ENCODE measurements at regions not wholly inside any gene's neighbourhood (a gene's known extent, or its start where the extent isn't known, plus 50 kb on each side); places are given as distances from the start of the nearest gene placed in this dataset.

GRCh38 chr18:38993342-38993741 lies 1427.7 kb upstream of the CELF4 start:
- Histone ChIP-seq H3K9me2 (replicated peaks; ENCODE audit: control insufficient read depth, low read length) (no peaks in the 10 kb centered on the region), H3K9me3 (ENCODE audit: control insufficient read depth, insufficient read depth, low read length) (no peaks in the 10 kb centered on the region), H3K4me3 (ENCODE audit: low read length) (no peak overlapping the region), H3K27me3 (ENCODE audit: control insufficient read depth, low read length) (no peaks in the 10 kb centered on the region), H3K4me2 (ENCODE audit: low read length) (no peak overlapping the region), H3K4me1 (ENCODE audit: control insufficient read depth, low read length) (no peaks in the 10 kb centered on the region), H3K27ac (ENCODE audit: low read depth, low read length) (no peak overlapping the region), H3K36me3 (ENCODE audit: control insufficient read depth, low read length) (no peaks in the 10 kb centered on the region), H3F3A (ENCODE audit: control insufficient read depth, insufficient read depth) (no peaks in the 10 kb centered on the region), H4K20me1 (ENCODE audit: control insufficient read depth, insufficient read depth, low read depth, low read length) (no peaks in the 10 kb centered on the region), H3K79me2 (ENCODE audit: control insufficient read depth, low read length) (no peaks in the 10 kb centered on the region)
- TF ChIP-seq CTCF (IDR thresholded peaks at IDR 0.05; ENCODE audit: low read depth, low read length, poor library complexity, severe bottlenecking) (no peak), EZH2phosphoT487 (IDR thresholded peaks at IDR 0.05; ENCODE audit: borderline replicate concordance, low read length) (no peak)

DNA sequence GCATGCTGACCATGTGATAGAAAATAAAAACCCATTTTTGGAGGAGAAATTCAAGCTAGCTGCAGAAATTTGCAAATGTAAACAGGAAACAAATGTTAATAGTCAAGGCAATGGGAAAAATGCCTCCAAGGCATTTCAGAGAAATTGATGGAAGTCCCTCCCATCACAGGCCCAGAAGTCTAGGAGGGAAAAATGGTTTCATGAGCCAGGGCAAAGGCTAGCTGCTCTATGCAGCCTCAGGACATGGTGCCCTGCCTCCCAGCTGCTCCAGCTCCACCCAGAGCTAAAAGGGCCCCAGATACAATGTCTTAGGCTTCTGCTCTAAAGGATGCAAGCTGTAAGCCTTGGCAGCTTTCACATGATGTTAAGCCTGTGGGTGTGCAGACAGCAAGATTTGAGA lies 1419.4 kb upstream of the CELF4 start:
- H3K79me2 ChIP-seq (ENCODE audit: control insufficient read depth, low read length): no peaks in the 10 kb centered on the region
- no peak overlapping the region for H3K27ac ChIP-seq (ENCODE audit: low read depth, low read length)
- no peaks in the 10 kb centered on the region for H4K20me1 ChIP-seq (ENCODE audit: control insufficient read depth, insufficient read depth, low read depth, low read length)
- H3K27me3 ChIP-seq (ENCODE audit: control insufficient read depth, low read length): no peaks in the 10 kb centered on the region
- H3F3A ChIP-seq (ENCODE audit: control insufficient read depth, insufficient read depth): no peaks in the 10 kb centered on the region
- H3K36me3 ChIP-seq (ENCODE audit: control insufficient read depth, low read length): no peaks in the 10 kb centered on the region
- no peak overlapping the region for H3K4me2 ChIP-seq (ENCODE audit: low read length)
- no peak for TF ChIP-seq CTCF (IDR thresholded peaks at IDR 0.05; ENCODE audit: low read depth, low read length, poor library complexity, severe bottlenecking)
- no peak for TF ChIP-seq EZH2phosphoT487 (IDR thresholded peaks at IDR 0.05; ENCODE audit: borderline replicate concordance, low read length)
- no peaks in the 10 kb centered on the region for H3K4me1 ChIP-seq (ENCODE audit: control insufficient read depth, low read length)
- no peak overlapping the region for H3K4me3 ChIP-seq (ENCODE audit: low read length)
- no peaks in the 10 kb centered on the region for H3K9me3 ChIP-seq (ENCODE audit: control insufficient read depth, insufficient read depth, low read length)
- H3K9me2 ChIP-seq (replicated peaks; ENCODE audit: control insufficient read depth, low read length): no peaks in the 10 kb centered on the region

DNA sequence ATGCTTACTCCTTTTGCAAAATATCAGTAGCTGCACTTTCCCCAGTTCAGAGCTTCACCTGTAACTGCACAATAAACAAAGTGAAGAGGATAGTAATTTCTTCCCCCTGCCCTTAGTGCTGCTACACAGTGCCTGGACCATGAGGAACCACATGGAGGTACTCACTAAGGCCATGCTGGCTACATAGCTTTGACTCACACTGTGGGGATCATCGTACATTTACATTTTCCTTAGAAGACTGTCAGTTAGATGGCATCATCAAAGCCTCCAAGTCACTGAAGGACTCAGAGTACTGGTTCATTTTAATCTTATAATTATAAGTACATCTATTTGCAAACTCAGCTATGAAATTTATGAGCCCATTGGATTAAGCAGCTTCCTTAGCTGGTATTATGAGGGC lies 1416.5 kb upstream of the CELF4 start:
- H3K4me3 ChIP-seq (ENCODE audit: low read length): no peak overlapping the region
- H3K36me3 ChIP-seq (ENCODE audit: control insufficient read depth, low read length): no peaks in the 10 kb centered on the region
- H3K9me3 ChIP-seq (ENCODE audit: control insufficient read depth, insufficient read depth, low read length): no peaks in the 10 kb centered on the region
- no peaks in the 10 kb centered on the region for H3K79me2 ChIP-seq (ENCODE audit: control insufficient read depth, low read length)
- H3F3A ChIP-seq (ENCODE audit: control insufficient read depth, insufficient read depth): no peaks in the 10 kb centered on the region
- no peak for TF ChIP-seq CTCF (IDR thresholded peaks at IDR 0.05; ENCODE audit: low read depth, low read length, poor library complexity, severe bottlenecking)
- no peak for TF ChIP-seq EZH2phosphoT487 (IDR thresholded peaks at IDR 0.05; ENCODE audit: borderline replicate concordance, low read length)
- no peak overlapping the region for H3K4me2 ChIP-seq (ENCODE audit: low read length)
- no peak overlapping the region for H3K27ac ChIP-seq (ENCODE audit: low read depth, low read length)
- H4K20me1 ChIP-seq (ENCODE audit: control insufficient read depth, insufficient read depth, low read depth, low read length): no peaks in the 10 kb centered on the region
- H3K9me2 ChIP-seq (replicated peaks; ENCODE audit: control insufficient read depth, low read length): no peaks in the 10 kb centered on the region
- H3K4me1 ChIP-seq (ENCODE audit: control insufficient read depth, low read length): no peaks in the 10 kb centered on the region
- H3K27me3 ChIP-seq (ENCODE audit: control insufficient read depth, low read length): no peaks in the 10 kb centered on the region

DNA sequence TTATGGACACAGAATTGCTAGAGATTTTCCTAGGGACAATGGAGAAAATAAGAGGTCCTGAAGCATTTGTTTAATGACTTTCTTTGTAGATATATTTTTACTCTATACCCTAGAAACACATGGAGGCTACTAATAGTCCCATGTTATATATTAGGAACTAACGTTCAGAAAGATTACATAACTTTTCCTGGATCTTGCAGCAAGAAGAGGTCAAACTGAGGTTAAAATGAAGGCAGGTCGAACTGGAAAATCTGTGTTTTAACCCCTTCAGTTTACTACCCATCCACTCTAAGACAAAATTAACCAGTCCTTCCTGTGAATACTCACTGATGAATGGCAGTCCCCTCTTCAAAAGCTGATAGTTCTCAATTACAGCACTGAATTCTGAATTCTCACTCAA lies 1415.8 kb upstream of the CELF4 start:
- no peak overlapping the region for H3K27ac ChIP-seq (ENCODE audit: low read depth, low read length)
- H3K9me2 ChIP-seq (replicated peaks; ENCODE audit: control insufficient read depth, low read length): no peaks in the 10 kb centered on the region
- no peaks in the 10 kb centered on the region for H3F3A ChIP-seq (ENCODE audit: control insufficient read depth, insufficient read depth)
- no peaks in the 10 kb centered on the region for H4K20me1 ChIP-seq (ENCODE audit: control insufficient read depth, insufficient read depth, low read depth, low read length)
- no peaks in the 10 kb centered on the region for H3K27me3 ChIP-seq (ENCODE audit: control insufficient read depth, low read length)
- no peaks in the 10 kb centered on the region for H3K9me3 ChIP-seq (ENCODE audit: control insufficient read depth, insufficient read depth, low read length)
- H3K36me3 ChIP-seq (ENCODE audit: control insufficient read depth, low read length): no peaks in the 10 kb centered on the region
- H3K4me2 ChIP-seq (ENCODE audit: low read length): no peak overlapping the region
- no peak for TF ChIP-seq EZH2phosphoT487 (IDR thresholded peaks at IDR 0.05; ENCODE audit: borderline replicate concordance, low read length)
- TF ChIP-seq CTCF (IDR thresholded peaks at IDR 0.05; ENCODE audit: low read depth, low read length, poor library complexity, severe bottlenecking): no peak
- H3K4me1 ChIP-seq (ENCODE audit: control insufficient read depth, low read length): no peaks in the 10 kb centered on the region
- no peaks in the 10 kb centered on the region for H3K79me2 ChIP-seq (ENCODE audit: control insufficient read depth, low read length)
- H3K4me3 ChIP-seq (ENCODE audit: low read length): no peak overlapping the region

Measured in DOHH2 (cell line).